Sigmoid colon (tissue), 6 donors: ENCODE measurements at regions not wholly inside any gene's neighbourhood (a gene's known extent, or its start where the extent isn't known, plus 50 kb on each side); places are given as distances from the start of the nearest gene placed in this dataset.

Source experiments
- DNase-seq: peaks from one replicate; pipeline ENCODE4 v3.0.0-alpha.2; 2019
- H3K27ac ChIP-seq, 4 donors: fragments of 200-600 bp; sonication (generic); one replicate each; pipeline ENCODE4 v1.5.1; 2016 to 2019; ENCODE audit warnings: mild to moderate bottlenecking in 1 of 4
- H3K27me3 ChIP-seq, 3 donors: fragments of 200-600 bp; sonication (generic); one replicate each; pipeline ENCODE4 v1.5.1; 2019; ENCODE audit warnings: mild to moderate bottlenecking in 1 of 3
- H3K36me3 ChIP-seq, 4 donors: fragments of 200-600 bp; sonication (generic); one replicate each; pipeline ENCODE4 v1.5.1; 2016 to 2019
- H3K4me1 ChIP-seq, 4 donors: fragments of 200-600 bp; sonication (generic); one replicate each; pipeline ENCODE4 v1.5.1; 2017 to 2019
- H3K4me3 ChIP-seq, 4 donors: fragments of 200-600 bp; sonication (generic); one replicate each; pipeline ENCODE4 v1.5.1; 2017 to 2019; ENCODE audit warnings: mild to moderate bottlenecking in 2 of 4, moderate library complexity in 1 of 4
- H3K9me3 ChIP-seq, 4 donors: fragments of 200-600 bp in 3 of 4; sonication (generic) in 3 of 4; one replicate each; pipeline versions ENCODE4 v1.5.1 to v1.6.1; 2013 to 2019
- EP300 ChIP-seq, 4 donors: sonication (generic); formaldehyde crosslinking; IDR thresholded peaks; one replicate each; pipeline ENCODE4 v1.6.1; 2017; ENCODE audit warnings: antibody characterized with exemption in 4 of 4
- POLR2A ChIP-seq, 2 donors: fragments of 450-650 bp; IDR thresholded peaks; one replicate each; pipeline ENCODE4 v1.6.1; 2016; ENCODE audit warnings: antibody characterized with exemption in 2 of 2, mild to moderate bottlenecking in 2 of 2, moderate library complexity in 2 of 2
- POLR2AphosphoS5 ChIP-seq, 4 donors: sonication (generic); formaldehyde crosslinking; IDR thresholded peaks; one replicate each; pipeline ENCODE4 v1.6.1; 2017; ENCODE audit warnings: antibody characterized with exemption in 4 of 4
- WGBS, 2 donors: extraction: QIAGEN DNeasy Blood & Tissue Kit; methylation state at CpG; one replicate each; pipeline ENCODE4 v1.1.7; 2013; 5-methylcytosine and 5-hydroxymethylcytosine counted together
- intact Hi-C: fragments of 100-400 bp; cut with DNase I; formaldehyde crosslinking; loops from one replicate; pipeline ENCODE4 v1.15.1; 2023
- TF ChIP-seq, protein P1 (sequence below), 4 experiments: fragments of 450-650 bp in 3 of 4; fragments of 200-600 bp in 1 of 4; IDR thresholded peaks; one replicate each; pipeline ENCODE4 v1.5.1; 2016 to 2019; ENCODE audit warnings: antibody characterized with exemption in 4 of 4, mild to moderate bottlenecking in 3 of 4, moderate library complexity in 2 of 4
- donor health status: healthy with polysubstance abuse.
- donor health status: healthy.

DNA sequence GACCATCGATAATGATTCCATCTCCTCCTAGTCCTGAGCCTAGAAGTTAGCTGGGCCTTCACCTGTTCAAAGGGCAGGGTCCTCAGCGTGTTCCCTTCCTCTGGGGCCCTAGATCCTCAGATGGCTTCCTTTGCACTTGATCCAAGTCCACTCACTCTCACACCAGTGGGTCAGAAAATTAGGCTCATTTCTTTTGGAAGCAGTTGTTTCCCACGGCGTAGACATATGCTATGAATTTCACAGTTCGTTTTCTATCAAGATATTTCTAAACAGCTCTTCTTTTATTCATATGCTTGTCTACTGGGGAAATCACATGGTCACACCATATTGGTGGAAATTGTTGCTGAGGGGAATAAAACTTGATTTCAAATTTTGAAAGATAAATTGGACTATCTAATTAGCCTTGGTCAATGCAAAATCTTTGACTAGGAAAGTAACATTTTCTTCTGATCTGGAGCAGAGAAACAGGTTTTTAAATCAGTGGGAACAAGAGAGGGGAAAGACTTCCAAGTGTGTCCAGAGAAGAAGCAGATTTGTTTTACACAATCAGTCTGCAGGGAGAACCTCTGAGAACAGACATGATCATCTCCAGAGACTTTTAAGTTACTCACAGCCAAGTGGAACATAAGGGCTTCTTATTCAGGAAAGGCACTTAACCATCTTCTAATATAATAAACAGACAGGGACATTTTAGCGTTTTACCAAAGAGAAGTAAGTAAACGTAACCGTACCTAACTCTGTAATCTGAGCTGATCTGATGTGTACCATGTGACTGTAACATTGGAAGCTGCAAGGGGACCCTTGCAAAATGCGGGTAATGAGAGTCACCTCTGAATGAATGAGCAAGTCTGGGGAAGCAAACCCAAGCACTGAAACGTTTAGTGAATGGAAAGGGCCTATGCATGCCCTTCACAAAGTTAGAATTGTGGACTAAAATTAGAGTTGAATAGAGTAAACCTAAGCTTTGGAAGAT, 455.7 kb upstream of the FAT1 start:
- H3K4me1 ChIP-seq, result peaks cover 0 to 14% (median 2%) of the 10 kb centered on the region in 4 donors
- intact Hi-C loops, result no loop called here
- H3K27ac ChIP-seq, result no peak overlapping the region
- no peak for TF ChIP-seq EP300 (IDR thresholded peaks at IDR 0.05)
- no peak for TF ChIP-seq POLR2AphosphoS5 (IDR thresholded peaks at IDR 0.05)
- TF ChIP-seq, protein P1, sequence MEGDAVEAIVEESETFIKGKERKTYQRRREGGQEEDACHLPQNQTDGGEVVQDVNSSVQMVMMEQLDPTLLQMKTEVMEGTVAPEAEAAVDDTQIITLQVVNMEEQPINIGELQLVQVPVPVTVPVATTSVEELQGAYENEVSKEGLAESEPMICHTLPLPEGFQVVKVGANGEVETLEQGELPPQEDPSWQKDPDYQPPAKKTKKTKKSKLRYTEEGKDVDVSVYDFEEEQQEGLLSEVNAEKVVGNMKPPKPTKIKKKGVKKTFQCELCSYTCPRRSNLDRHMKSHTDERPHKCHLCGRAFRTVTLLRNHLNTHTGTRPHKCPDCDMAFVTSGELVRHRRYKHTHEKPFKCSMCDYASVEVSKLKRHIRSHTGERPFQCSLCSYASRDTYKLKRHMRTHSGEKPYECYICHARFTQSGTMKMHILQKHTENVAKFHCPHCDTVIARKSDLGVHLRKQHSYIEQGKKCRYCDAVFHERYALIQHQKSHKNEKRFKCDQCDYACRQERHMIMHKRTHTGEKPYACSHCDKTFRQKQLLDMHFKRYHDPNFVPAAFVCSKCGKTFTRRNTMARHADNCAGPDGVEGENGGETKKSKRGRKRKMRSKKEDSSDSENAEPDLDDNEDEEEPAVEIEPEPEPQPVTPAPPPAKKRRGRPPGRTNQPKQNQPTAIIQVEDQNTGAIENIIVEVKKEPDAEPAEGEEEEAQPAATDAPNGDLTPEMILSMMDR (IDR thresholded peaks at IDR 0.05), result no peak
- TF ChIP-seq POLR2A (IDR thresholded peaks at IDR 0.05), result no peak
- DNase-seq, result no peak
- H3K36me3 ChIP-seq, result no peaks in the 10 kb centered on the region
- H3K27me3 ChIP-seq, result no peaks in the 10 kb centered on the region
- WGBS, 2 donors, result 62 to 70% methylated on average over 10 of the region's 10 CpGs
- no peak overlapping the region for H3K4me3 ChIP-seq
- H3K9me3 ChIP-seq, result no peaks in the 10 kb centered on the region

DNA sequence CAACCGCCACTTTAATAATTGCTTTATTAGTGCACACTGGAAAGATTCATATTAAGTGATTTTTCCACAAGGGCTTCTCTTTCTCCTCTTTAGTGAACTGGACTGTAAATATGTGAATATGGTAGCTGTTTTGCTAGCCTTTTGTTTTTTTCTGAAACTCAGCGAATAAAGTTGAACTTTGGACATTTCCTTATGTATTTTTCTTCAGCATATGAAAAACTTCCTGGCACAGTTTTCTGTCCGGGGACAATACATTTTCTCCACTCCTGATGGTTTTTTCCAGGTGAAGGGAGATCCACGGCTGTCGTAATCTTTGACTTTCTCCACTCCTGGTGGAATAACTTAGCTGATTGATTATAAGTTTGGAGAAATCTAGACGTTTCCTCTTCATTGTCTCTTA, 457.4 kb upstream of the FAT1 start:
- no peaks in the 10 kb centered on the region for H3K36me3 ChIP-seq
- intact Hi-C loops, result no loop called here
- TF ChIP-seq POLR2A (IDR thresholded peaks at IDR 0.05) (no peak), POLR2AphosphoS5 (IDR thresholded peaks at IDR 0.05) (no peak), EP300 (IDR thresholded peaks at IDR 0.05) (no peak)
- TF ChIP-seq, protein P1 (IDR thresholded peaks at IDR 0.05), result no peak
- H3K4me1 ChIP-seq, result peaks cover 0 to 14% (median 2%) of the 10 kb centered on the region in 4 donors
- no peak overlapping the region for H3K4me3 ChIP-seq
- DNase-seq, result no peak
- H3K9me3 ChIP-seq, result no peaks in the 10 kb centered on the region
- H3K27me3 ChIP-seq, result no peaks in the 10 kb centered on the region
- no peak overlapping the region for H3K27ac ChIP-seq
- WGBS, 2 donors, result 17 to 64% methylated on average over 6 of the region's 6 CpGs

DNA sequence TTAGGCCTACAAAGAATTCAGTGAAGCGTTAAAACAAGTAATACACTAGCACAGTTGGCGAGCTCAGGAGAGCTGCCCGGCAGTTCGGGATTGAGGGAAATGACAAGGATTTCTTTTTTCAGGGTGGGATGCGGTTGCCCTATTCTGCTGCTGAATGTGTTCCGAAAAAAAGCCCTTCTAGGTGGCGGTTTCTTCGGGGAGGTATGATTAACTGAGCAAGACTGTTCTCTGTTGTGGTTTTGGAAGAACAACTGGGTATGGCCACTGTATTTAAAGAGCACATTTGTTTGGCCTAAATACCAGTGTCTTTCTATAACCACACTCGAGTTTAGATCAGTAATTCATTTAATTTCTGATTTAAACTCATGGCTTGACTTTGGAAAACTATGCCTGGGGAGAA, 459.7 kb upstream of the FAT1 start:
- no peak for DNase-seq
- Histone ChIP-seq H3K27me3 (no peaks in the 10 kb centered on the region), H3K4me1 (peaks cover 0 to 14% (median 2%) of the 10 kb centered on the region in 4 donors), H3K27ac (no peak overlapping the region), H3K4me3 (no peak overlapping the region), H3K9me3 (no peaks in the 10 kb centered on the region), H3K36me3 (no peaks in the 10 kb centered on the region)
- TF ChIP-seq, protein P1 (IDR thresholded peaks at IDR 0.05), result no peak
- TF ChIP-seq POLR2AphosphoS5 (IDR thresholded peaks at IDR 0.05) (no peak), POLR2A (IDR thresholded peaks at IDR 0.05) (no peak), EP300 (IDR thresholded peaks at IDR 0.05) (no peak)
- WGBS, 2 donors, result 86 to 92% methylated on average over 9 of the region's 9 CpGs
- intact Hi-C loops, result no loop called here

DNA sequence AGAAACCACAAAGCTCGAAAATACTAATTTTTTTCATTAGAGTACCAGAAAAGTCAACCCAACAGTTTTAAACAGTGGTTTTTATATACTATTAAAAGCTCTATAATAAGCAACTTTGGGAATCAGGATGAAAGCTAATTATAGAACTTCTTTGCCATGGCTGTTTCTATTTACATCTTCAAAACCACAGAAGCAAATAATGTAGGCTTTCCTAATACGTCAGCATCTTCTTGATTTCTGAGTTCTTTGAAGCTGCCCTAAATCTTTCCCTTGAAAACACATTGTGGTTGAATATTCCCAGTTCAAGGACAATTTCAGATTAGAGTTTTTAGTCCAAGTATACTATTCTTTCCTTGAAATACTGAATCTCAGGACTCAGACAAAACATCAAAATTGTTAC, 460.2 kb upstream of the FAT1 start:
- no peak for DNase-seq
- Histone ChIP-seq H3K9me3 (no peaks in the 10 kb centered on the region), H3K27me3 (no peaks in the 10 kb centered on the region), H3K36me3 (no peaks in the 10 kb centered on the region), H3K4me1 (peaks cover 0 to 9% (median 1%) of the 10 kb centered on the region in 4 donors), H3K27ac (no peak overlapping the region), H3K4me3 (no peak overlapping the region)
- 80 to 82% methylated on average over 2 of the region's 2 CpGs for WGBS, 2 donors
- intact Hi-C loops, result no loop called here
- TF ChIP-seq EP300 (IDR thresholded peaks at IDR 0.05) (no peak), POLR2A (IDR thresholded peaks at IDR 0.05) (no peak), POLR2AphosphoS5 (IDR thresholded peaks at IDR 0.05) (no peak)
- TF ChIP-seq, protein P1 (IDR thresholded peaks at IDR 0.05), result no peak
